ENCODE measurements at regions not wholly inside any gene's neighbourhood (a gene's known extent, or its start where the extent isn't known, plus 50 kb on each side); places are given as distances from the start of the nearest gene placed in this dataset.
"Not testable (repeated sequence)": the region's sequence is repeated elsewhere in the genome, so short reads cannot be mapped to it uniquely, and the experiment has no call there.

DNA sequence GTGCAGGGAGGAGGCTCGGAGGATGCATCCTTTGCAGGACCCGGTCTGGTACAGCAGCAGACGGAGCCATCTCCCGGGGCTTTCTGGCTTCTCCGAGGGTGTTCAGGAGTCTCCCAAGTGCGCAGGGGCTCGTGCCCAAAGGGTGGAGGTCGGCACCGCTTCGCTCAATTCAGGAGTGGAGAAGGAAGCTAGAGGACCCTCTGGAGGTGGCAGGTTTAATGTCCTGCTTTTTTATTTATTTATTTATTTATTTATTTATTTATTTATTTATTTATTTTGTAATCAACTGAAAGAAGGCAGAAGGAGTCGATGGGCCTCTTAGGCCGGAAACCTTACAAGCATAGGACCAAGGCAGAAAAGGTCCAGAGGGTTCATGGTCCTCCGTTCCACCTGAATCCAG, 286.4 kb upstream of the AGTR2 start:
- TF ChIP-seq CTCF (IDR thresholded peaks at IDR 0.05 in 8 of 11, conservative IDR thresholded peaks at IDR 0.05 in 3 of 11); POLR2AphosphoS5 (IDR thresholded peaks at IDR 0.05); POLR2A (IDR thresholded peaks at IDR 0.05): not testable (repeated sequence)
